HepG2 (cell line): ENCODE measurements at regions not wholly inside any gene's neighbourhood (a gene's known extent, or its start where the extent isn't known, plus 50 kb on each side); places are given as distances from the start of the nearest gene placed in this dataset.

ENCODE experiments used
- ATAC-seq: fragments of 200-7000 bp; cut with Tn5 transposase; 3 replicates; pipeline ENCODE4 v1.9.1; 2020; ENCODE audit warnings: mild to moderate bottlenecking, moderate library complexity
- BruUV-seq: library from RNA; stranded (reverse); fragments of 400-500 nt; replicated peaks from 2 replicates; lab custom pipeline; 2021; lab: Mats Ljungman, UMichigan
- CTCF ChIA-PET: fragments of 300-600 bp; formaldehyde crosslinking; extraction: SDS; loops from one replicate; lab custom pipeline; 2021; ENCODE audit warnings: low total read pairs, inconsistent platforms, low intra/inter-chr PET ratio; lab: Yijun Ruan, JAX
- POLR2A ChIA-PET: fragments of 350-600 bp; sonication (Branson Sonifier 250); formaldehyde crosslinking; loops from one replicate; lab custom pipeline; 2020; ENCODE audit warnings: antibody characterized with exemption, inconsistent platforms; lab: Yijun Ruan, JAX
- DNase-seq: peaks from one replicate; pipeline ENCODE4 v3.0.0-alpha.2; 2015; ENCODE audit warnings: low spot score
- FAIRE-seq: peaks from 3 replicates; lab custom pipeline; 2011; peaks lifted over from hg19 to GRCh38; lab: Jason Lieb, UNC
- H2AFZ ChIP-seq: one replicate; pipeline ENCODE4 v1.6.1; 2011; ENCODE audit warnings: low read length, inconsistent platforms
- H3K27ac ChIP-seq: fragments of 300-600 bp; 3 replicates; pipeline ENCODE4 v1.8.0; 2011; ENCODE audit warnings: mixed run types, mild to moderate bottlenecking, mixed read lengths, low read length, inconsistent platforms; ENCODE audit not compliant: insufficient read depth; ENCODE audit errors: extremely low read length
- H3K27me3 ChIP-seq, 2 experiments: fragments of 200-600 bp in 1 of 2; 2 replicates in 1 of 2; 3 replicates in 1 of 2; pipeline versions ENCODE4 v1.6.0 to v1.8.0; 2011; ENCODE audit warnings: low read length in 2 of 2, mild to moderate bottlenecking in 2 of 2, moderate library complexity in 2 of 2, inconsistent platforms in 1 of 2; ENCODE audit not compliant: insufficient read depth in 2 of 2, control insufficient read depth in 1 of 2
- H3K36me3 ChIP-seq, 2 experiments: fragments of 200-600 bp in 1 of 2; replicated peaks in 1 of 2; 2 replicates in 1 of 2; 3 replicates in 1 of 2; pipeline versions ENCODE4 v1.5.1 to v1.8.0; 2011; ENCODE audit warnings: low read length in 2 of 2, inconsistent platforms in 1 of 2; ENCODE audit not compliant: insufficient read depth in 2 of 2, control insufficient read depth in 1 of 2
- H3K4me1 ChIP-seq: 2 replicates; pipeline ENCODE4 v1.5.1; 2012; ENCODE audit warnings: low read length, inconsistent platforms; ENCODE audit not compliant: insufficient read depth
- H3K4me2 ChIP-seq: 2 replicates; pipeline ENCODE4 v1.6.0; 2011; ENCODE audit warnings: low read depth, low read length, inconsistent platforms
- H3K4me3 ChIP-seq, 3 experiments: fragments of 200-600 bp in 1 of 3; sonication (generic), shearing (Covaris generic) in 1 of 3; replicated peaks in 1 of 3; 2 replicates each; pipeline ENCODE4 v1.5.1; 2011 to 2016; ENCODE audit warnings: low read length in 3 of 3, inconsistent platforms in 2 of 3, low read depth in 2 of 3, mild to moderate bottlenecking in 2 of 3, control low read depth in 1 of 3, mixed read lengths in 1 of 3; ENCODE audit not compliant: insufficient read depth in 1 of 3
- H3K79me2 ChIP-seq: one replicate; pipeline ENCODE4 v1.6.1; 2011; ENCODE audit warnings: low read length, inconsistent platforms; ENCODE audit not compliant: insufficient read depth
- H3K9ac ChIP-seq: 2 replicates; pipeline ENCODE4 v1.6.0; 2011; ENCODE audit warnings: mild to moderate bottlenecking, low read depth, low read length, inconsistent platforms; ENCODE audit not compliant: insufficient read depth
- H3K9me3 ChIP-seq: 2 replicates; pipeline ENCODE4 v1.5.1; 2012; ENCODE audit warnings: mild to moderate bottlenecking, low read length
- H4K20me1 ChIP-seq: 2 replicates; pipeline ENCODE4 v1.6.0; 2011; ENCODE audit warnings: inconsistent platforms, mild to moderate bottlenecking, low read length, moderate library complexity; ENCODE audit not compliant: insufficient read depth
- AHR ChIP-seq: IDR thresholded peaks from 2 replicates; pipeline ENCODE4 v1.6.1; 2018; ENCODE audit warnings: missing genetic modification reagents, missing compliant biosample characterization
- CCDC6 ChIP-seq: sonication (generic); formaldehyde crosslinking; IDR thresholded peaks from 2 replicates; pipeline ENCODE4 v1.8.1; 2022; ENCODE audit warnings: mild to moderate bottlenecking, missing genetic modification reagents, moderate library complexity
- EEA1 ChIP-seq: sonication (generic); formaldehyde crosslinking; IDR thresholded peaks from 2 replicates; pipeline ENCODE4 v1.5.1; 2020; ENCODE audit warnings: mild to moderate bottlenecking, missing genetic modification reagents, borderline replicate concordance
- FOXA1 ChIP-seq, 2 experiments: fragments of 450-650 bp in 1 of 2; sonication (generic) in 1 of 2; formaldehyde crosslinking in 1 of 2; IDR thresholded peaks; 2 replicates each; pipeline versions ENCODE4 v1.4.0 to v1.6.1; 2016 to 2020; ENCODE audit warnings: missing genetic modification reagents in 1 of 2
- GLI4 ChIP-seq: sonication (generic); formaldehyde crosslinking; IDR thresholded peaks from 2 replicates; pipeline ENCODE4 v1.5.1; 2020; ENCODE audit warnings: missing genetic modification reagents, mild to moderate bottlenecking, moderate library complexity, borderline replicate concordance
- IRF2 ChIP-seq: IDR thresholded peaks from 2 replicates; pipeline ENCODE4 v1.6.1; 2018; ENCODE audit warnings: missing genetic modification reagents, missing compliant biosample characterization
- KDM1A ChIP-seq: IDR thresholded peaks from 2 replicates; pipeline ENCODE4 v1.6.1; 2016; ENCODE audit warnings: missing compliant biosample characterization
- MTA1 ChIP-seq: sonication (generic); formaldehyde crosslinking; IDR thresholded peaks from 2 replicates; pipeline ENCODE4 v1.4.0; 2020; ENCODE audit warnings: missing genetic modification reagents, mild to moderate bottlenecking, borderline replicate concordance
- MYNN ChIP-seq: sonication (generic); formaldehyde crosslinking; IDR thresholded peaks from 2 replicates; pipeline ENCODE4 v1.4.0; 2020; ENCODE audit warnings: mild to moderate bottlenecking, low read depth, missing genetic modification reagents
- POGZ ChIP-seq: sonication (generic); formaldehyde crosslinking; IDR thresholded peaks from 2 replicates; pipeline ENCODE4 v1.4.0; 2020; ENCODE audit warnings: mild to moderate bottlenecking, missing genetic modification reagents
- SP4 ChIP-seq: sonication (generic); formaldehyde crosslinking; IDR thresholded peaks from 2 replicates; pipeline ENCODE4 v1.8.1; 2023; ENCODE audit warnings: mild to moderate bottlenecking, missing genetic modification reagents
- ZBTB7A ChIP-seq: sonication (generic); formaldehyde crosslinking; IDR thresholded peaks from 2 replicates; pipeline ENCODE4 v1.8.0; 2022; ENCODE audit warnings: mild to moderate bottlenecking, missing genetic modification reagents
- ZNF160 ChIP-seq: sonication (generic); formaldehyde crosslinking; IDR thresholded peaks from 2 replicates; pipeline ENCODE4 v1.8.0; 2022; ENCODE audit warnings: mild to moderate bottlenecking, inconsistent platforms, missing genetic modification reagents
- ZNF549 ChIP-seq: sonication (generic); formaldehyde crosslinking; IDR thresholded peaks from 2 replicates; pipeline ENCODE4 v1.5.0; 2020; ENCODE audit warnings: missing genetic modification reagents
- ZNF629 ChIP-seq: sonication (generic); formaldehyde crosslinking; conservative IDR thresholded peaks from 2 replicates; pipeline ENCODE4 v1.5.0; 2020; ENCODE audit warnings: missing genetic modification reagents
- ZNF749 ChIP-seq: sonication (generic); formaldehyde crosslinking; IDR thresholded peaks from 2 replicates; pipeline ENCODE4 v1.8.0; 2022; ENCODE audit warnings: mild to moderate bottlenecking, missing genetic modification reagents, moderate library complexity, borderline replicate concordance
- WGBS: methylation state at CpG from one replicate; pipeline ENCODE4 v1.1.6; 2017; ENCODE audit warnings: low lambda C conversion rate; 5-methylcytosine and 5-hydroxymethylcytosine counted together
- in situ Hi-C: cut with HindIII; loops from 2 replicates; pipeline ENCODE4 v1.10.0; 2017; ENCODE audit warnings: low pct_unique_long_range_greater_than_20kb; ENCODE audit not compliant: extremely low pct_ligation_motif_present
- intact Hi-C: fragments of 100-400 bp; cut with micrococcal nuclease; formaldehyde crosslinking; loops from one replicate; pipeline ENCODE4 v1.10.0; 2022; ENCODE audit not compliant: unreplicated experiment
- TF ChIP-seq, protein P1 (sequence below): sonication (generic); formaldehyde crosslinking; IDR thresholded peaks from 2 replicates; pipeline ENCODE4 v1.4.0; 2020; ENCODE audit warnings: low read depth, mild to moderate bottlenecking, missing genetic modification reagents
- TF ChIP-seq, protein P2 (sequence below): sonication (generic); formaldehyde crosslinking; IDR thresholded peaks from 2 replicates; pipeline ENCODE4 v1.4.0; 2020; ENCODE audit warnings: mild to moderate bottlenecking, missing genetic modification reagents, borderline replicate concordance
- TF ChIP-seq, protein P3 (sequence below): sonication (generic); formaldehyde crosslinking; IDR thresholded peaks from 2 replicates; pipeline ENCODE4 v1.8.1; 2023; ENCODE audit warnings: mild to moderate bottlenecking, inconsistent platforms, moderate library complexity, missing genetic modification reagents, borderline replicate concordance

DNA sequence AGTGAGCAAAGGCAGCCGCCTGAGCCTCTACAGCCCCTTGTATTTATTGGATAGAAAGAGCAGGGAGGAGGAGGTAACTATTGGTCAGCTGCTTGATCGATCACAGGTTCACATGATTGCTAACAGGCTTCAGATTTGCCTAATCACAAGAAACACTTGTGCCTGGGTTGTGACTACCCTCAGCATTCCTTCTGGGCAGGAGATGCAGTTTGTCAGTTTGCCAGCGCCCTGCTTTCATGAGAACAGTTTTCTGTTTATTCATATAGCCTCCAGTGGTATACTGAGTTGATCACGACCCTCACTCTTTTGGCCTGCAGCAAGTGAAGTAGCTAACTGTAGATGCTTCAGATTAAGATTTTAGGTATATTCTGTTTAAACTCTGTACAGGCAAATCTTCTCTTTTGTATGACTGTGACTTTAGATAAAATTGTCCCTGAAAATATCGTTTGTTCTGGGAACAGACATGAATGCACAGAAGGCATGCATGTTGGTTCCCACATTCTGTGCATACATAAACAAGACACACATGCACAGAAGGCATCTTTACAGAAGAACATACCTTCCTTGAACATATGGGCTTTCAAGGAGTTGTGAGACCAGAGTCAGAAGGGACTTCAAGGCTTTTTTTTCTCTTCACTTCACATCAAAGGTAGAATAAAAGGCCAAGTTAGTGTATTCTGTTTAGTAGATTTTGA lies 422.4 kb upstream of the STEAP1 start (continued):
- TF ChIP-seq ZNF160 (CRISPR knock-in tag) (no peak), ZNF749 (CRISPR knock-in tag) (no peak), FOXA1 (IDR thresholded peaks at IDR 0.05) (no peak), FOXA1 (CRISPR knock-in tag; IDR thresholded peaks at IDR 0.05) (no peak), ZNF549 (CRISPR knock-in tag) (no peak), EEA1 (CRISPR knock-in tag) (no peak), ZNF629 (no peak), MTA1 (no peak), AHR (no peak)
- TF ChIP-seq, protein P1, sequence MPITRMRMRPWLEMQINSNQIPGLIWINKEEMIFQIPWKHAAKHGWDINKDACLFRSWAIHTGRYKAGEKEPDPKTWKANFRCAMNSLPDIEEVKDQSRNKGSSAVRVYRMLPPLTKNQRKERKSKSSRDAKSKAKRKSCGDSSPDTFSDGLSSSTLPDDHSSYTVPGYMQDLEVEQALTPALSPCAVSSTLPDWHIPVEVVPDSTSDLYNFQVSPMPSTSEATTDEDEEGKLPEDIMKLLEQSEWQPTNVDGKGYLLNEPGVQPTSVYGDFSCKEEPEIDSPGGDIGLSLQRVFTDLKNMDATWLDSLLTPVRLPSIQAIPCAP (CRISPR knock-in tag) = no peak
- TF ChIP-seq, protein P2, sequence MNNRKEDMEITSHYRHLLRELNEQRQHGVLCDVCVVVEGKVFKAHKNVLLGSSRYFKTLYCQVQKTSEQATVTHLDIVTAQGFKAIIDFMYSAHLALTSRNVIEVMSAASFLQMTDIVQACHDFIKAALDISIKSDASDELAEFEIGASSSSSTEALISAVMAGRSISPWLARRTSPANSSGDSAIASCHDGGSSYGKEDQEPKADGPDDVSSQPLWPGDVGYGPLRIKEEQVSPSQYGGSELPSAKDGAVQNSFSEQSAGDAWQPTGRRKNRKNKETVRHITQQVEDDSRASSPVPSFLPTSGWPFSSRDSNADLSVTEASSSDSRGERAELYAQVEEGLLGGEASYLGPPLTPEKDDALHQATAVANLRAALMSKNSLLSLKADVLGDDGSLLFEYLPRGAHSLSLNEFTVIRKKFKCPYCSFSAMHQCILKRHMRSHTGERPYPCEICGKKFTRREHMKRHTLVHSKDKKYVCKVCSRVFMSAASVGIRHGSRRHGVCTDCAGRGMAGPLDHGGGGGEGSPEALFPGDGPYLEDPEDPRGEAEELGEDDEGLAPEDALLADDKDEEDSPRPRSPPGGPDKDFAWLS = no peak

DNA sequence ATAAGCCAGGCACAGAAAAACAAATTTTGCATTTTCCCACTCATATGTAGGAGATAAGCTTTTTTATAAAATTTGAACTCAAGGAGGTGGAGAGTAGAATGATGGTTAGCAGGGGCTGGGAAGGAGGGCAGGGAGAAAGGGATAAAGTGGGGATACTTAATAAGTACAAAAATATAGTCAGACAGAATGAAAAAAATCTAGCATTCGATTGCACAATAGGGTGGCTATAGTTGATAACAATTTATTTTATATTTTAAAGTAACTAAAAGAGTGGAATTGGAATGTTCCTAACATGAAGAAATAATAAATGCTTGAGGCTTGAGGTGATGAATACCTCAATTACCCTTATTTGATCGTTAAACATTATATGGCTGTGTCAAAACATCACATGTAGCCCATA lies 415.7 kb upstream of the STEAP1 start:
- CTCF ChIA-PET = no interaction called here
- in situ Hi-C loops = no loop called here
- no peaks in the 10 kb centered on the region for H3K9me3 ChIP-seq
- no peak overlapping the region for H3K4me2 ChIP-seq
- H3K27me3 ChIP-seq = no peaks in the 10 kb centered on the region
- H3K4me1 ChIP-seq = no peaks in the 10 kb centered on the region
- H3K36me3 ChIP-seq = no peaks in the 10 kb centered on the region
- H3K27ac ChIP-seq = no peak overlapping the region
- H3K79me2 ChIP-seq = no peaks in the 10 kb centered on the region
- WGBS = 4% methylated on average over 2 of the region's 2 CpGs
- no peak for DNase-seq
- no peak for ATAC-seq
- BruUV-seq = no TSS peak
- H2AFZ ChIP-seq = no peak overlapping the region
- intact Hi-C loops = no loop called here
- no peak for FAIRE-seq
- POLR2A ChIA-PET = no interaction called here
- H3K9ac ChIP-seq = no peak overlapping the region
- H3K4me3 ChIP-seq = no peak overlapping the region
- H4K20me1 ChIP-seq = no peaks in the 10 kb centered on the region
- no peak for TF ChIP-seq IRF2 (CRISPR knock-in tag)
- no peak for TF ChIP-seq SP4 (CRISPR knock-in tag)
- no peak for TF ChIP-seq POGZ (CRISPR knock-in tag)
- no peak for TF ChIP-seq ZBTB7A (CRISPR knock-in tag)
- TF ChIP-seq CCDC6 (CRISPR knock-in tag) = no peak
- TF ChIP-seq MYNN (CRISPR knock-in tag) = no peak
- no peak for TF ChIP-seq GLI4 (CRISPR knock-in tag)
- TF ChIP-seq, protein P3, sequence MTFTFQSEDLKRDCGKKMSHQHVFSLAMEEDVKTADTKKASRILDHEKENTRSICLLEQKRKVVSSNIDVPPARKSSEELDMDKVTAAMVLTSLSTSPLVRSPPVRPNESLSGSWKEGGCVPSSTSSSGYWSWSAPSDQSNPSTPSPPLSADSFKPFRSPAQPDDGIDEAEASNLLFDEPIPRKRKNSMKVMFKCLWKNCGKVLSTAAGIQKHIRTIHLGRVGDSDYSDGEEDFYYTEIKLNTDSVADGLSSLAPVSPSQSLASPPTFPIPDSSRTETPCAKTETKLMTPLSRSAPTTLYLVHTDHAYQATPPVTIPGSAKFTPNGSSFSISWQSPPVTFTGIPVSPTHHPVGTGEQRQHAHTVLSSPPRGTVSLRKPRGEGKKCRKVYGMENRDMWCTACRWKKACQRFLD (CRISPR knock-in tag) = no peak
- no peak for TF ChIP-seq KDM1A
